ENCODE measurements at regions not wholly inside any gene's neighbourhood (a gene's known extent, or its start where the extent isn't known, plus 50 kb on each side); places are given as distances from the start of the nearest gene placed in this dataset.
A peak's percentile ranks its signal among the peaks of the same experiment; 100 is the strongest.

DNA sequence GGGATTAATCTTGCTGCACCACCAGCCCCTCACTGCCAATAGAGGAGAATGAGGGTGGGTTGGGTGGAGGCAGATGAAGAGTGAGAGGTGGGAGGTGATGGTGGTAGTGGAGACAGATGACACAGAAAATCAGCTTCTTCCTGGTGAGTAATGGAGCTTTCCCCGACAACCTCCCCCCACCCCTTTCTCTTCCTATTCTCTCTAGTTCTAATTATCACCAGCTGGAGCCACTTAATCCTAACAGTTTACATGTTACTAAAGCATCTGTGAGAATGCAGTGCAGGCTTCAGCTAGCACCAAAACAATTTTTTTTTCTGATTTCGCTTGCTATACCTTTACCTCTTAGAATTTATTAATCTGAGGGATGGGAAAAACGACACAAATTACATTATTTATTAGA, 116.1 kb upstream of the DNAJC19 start:
- H3K4me3 ChIP-seq (ENCODE audit: low read depth, low read length), result no peak overlapping the region
- no peak for DNase-seq
- no peaks in the 10 kb centered on the region for H3K36me3 ChIP-seq
- H3K4me1 ChIP-seq, result no peaks in the 10 kb centered on the region
- TF ChIP-seq, protein P1, sequence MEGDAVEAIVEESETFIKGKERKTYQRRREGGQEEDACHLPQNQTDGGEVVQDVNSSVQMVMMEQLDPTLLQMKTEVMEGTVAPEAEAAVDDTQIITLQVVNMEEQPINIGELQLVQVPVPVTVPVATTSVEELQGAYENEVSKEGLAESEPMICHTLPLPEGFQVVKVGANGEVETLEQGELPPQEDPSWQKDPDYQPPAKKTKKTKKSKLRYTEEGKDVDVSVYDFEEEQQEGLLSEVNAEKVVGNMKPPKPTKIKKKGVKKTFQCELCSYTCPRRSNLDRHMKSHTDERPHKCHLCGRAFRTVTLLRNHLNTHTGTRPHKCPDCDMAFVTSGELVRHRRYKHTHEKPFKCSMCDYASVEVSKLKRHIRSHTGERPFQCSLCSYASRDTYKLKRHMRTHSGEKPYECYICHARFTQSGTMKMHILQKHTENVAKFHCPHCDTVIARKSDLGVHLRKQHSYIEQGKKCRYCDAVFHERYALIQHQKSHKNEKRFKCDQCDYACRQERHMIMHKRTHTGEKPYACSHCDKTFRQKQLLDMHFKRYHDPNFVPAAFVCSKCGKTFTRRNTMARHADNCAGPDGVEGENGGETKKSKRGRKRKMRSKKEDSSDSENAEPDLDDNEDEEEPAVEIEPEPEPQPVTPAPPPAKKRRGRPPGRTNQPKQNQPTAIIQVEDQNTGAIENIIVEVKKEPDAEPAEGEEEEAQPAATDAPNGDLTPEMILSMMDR (IDR thresholded peaks at IDR 0.05; ENCODE audit: low read depth, low read length), result no peak
- H3K27me3 ChIP-seq, result peaks cover 8% of the 10 kb centered on the region; the same call in 1 of the 2 replicates
- H3K9me3 ChIP-seq, result no peaks in the 10 kb centered on the region

GRCh38 chr3:181103605-181104004, 114.1 kb upstream of the DNAJC19 start:
- H3K9me3 ChIP-seq, result no peaks in the 10 kb centered on the region
- no peak overlapping the region for H3K4me3 ChIP-seq (ENCODE audit: low read depth, low read length)
- H3K36me3 ChIP-seq, result no peaks in the 10 kb centered on the region
- DNase-seq, result peak; percentile 47
- no peaks in the 10 kb centered on the region for H3K4me1 ChIP-seq
- TF ChIP-seq, protein P1 (IDR thresholded peaks at IDR 0.05; ENCODE audit: low read depth, low read length), result peak; percentile 74
- H3K27me3 ChIP-seq, result peaks cover 8% of the 10 kb centered on the region; the same call in 1 of the 2 replicates

GRCh38 chr3:181086011-181086410, 96.5 kb upstream of the DNAJC19 start:
- DNase-seq, result no peak
- TF ChIP-seq, protein P1 (IDR thresholded peaks at IDR 0.05; ENCODE audit: low read depth, low read length), result no peak
- Histone ChIP-seq H3K4me3 (ENCODE audit: low read depth, low read length) (no peak overlapping the region), H3K36me3 (no peaks in the 10 kb centered on the region), H3K4me1 (no peaks in the 10 kb centered on the region), H3K9me3 (no peaks in the 10 kb centered on the region), H3K27me3 (no peaks in the 10 kb centered on the region)

DNA sequence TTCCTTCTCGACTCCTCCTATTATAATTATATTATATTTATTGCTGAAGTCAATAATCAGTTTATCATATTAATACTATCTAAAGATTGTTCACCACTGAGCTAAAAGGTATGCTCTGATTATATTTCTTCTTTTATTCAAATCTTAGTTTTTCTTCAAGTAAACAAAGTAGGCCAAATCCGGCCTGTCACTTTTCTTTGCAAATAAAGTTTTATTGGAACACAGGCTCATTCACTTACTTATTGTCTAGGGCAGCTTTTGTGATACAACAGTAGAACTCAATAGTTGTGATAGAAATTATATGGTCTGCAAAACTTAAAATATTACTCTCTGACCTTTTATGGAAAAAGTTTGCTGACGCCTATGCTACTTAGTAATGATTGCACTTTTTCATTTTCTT, 92.4 kb upstream of the DNAJC19 start:
- TF ChIP-seq, protein P1 (IDR thresholded peaks at IDR 0.05; ENCODE audit: low read depth, low read length), result no peak
- Histone ChIP-seq H3K4me1 (no peaks in the 10 kb centered on the region), H3K4me3 (ENCODE audit: low read depth, low read length) (no peak overlapping the region), H3K9me3 (no peaks in the 10 kb centered on the region), H3K36me3 (no peaks in the 10 kb centered on the region), H3K27me3 (no peaks in the 10 kb centered on the region)
- DNase-seq, result no peak

DNA sequence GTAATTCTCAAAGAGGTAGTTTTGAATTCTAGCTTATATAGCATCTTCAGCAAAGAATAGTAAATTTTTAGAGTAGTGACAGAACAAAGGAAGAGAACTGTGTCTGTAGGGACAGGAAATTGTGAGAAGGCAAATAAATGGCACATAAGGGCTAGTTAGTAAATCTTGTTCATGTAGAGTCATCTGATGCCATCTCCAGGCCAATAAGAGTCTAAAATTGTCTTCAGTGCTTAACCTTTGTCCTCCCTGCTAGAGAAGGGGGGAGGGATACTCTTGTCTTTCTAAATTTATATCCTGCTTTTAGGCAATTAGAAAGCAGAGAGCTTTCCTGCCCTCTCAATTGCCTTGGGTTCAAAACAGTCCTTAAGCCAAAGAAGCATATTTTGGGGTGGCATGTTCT, 87.0 kb upstream of the DNAJC19 start:
- TF ChIP-seq, protein P1 (IDR thresholded peaks at IDR 0.05; ENCODE audit: low read depth, low read length), result no peak
- Histone ChIP-seq H3K27me3 (no peaks in the 10 kb centered on the region), H3K36me3 (no peaks in the 10 kb centered on the region), H3K4me1 (no peaks in the 10 kb centered on the region), H3K9me3 (no peaks in the 10 kb centered on the region), H3K4me3 (ENCODE audit: low read depth, low read length) (no peak overlapping the region)
- no peak for DNase-seq

GRCh38 chr3:181075098-181075497, 85.6 kb upstream of the DNAJC19 start:
- no peaks in the 10 kb centered on the region for H3K4me1 ChIP-seq
- H3K4me3 ChIP-seq (ENCODE audit: low read depth, low read length), result no peak overlapping the region
- no peaks in the 10 kb centered on the region for H3K27me3 ChIP-seq
- no peaks in the 10 kb centered on the region for H3K9me3 ChIP-seq
- peak; percentile 8 for DNase-seq
- TF ChIP-seq, protein P1 (IDR thresholded peaks at IDR 0.05; ENCODE audit: low read depth, low read length), result no peak
- H3K36me3 ChIP-seq, result no peaks in the 10 kb centered on the region

Data from BE2C (cell line).